Progenitor cell of endocrine pancreas (in vitro differentiated cells): ENCODE measurements at regions not wholly inside any gene's neighbourhood (a gene's known extent, or its start where the extent isn't known, plus 50 kb on each side); places are given as distances from the start of the nearest gene placed in this dataset.

Source experiments
- DNase-seq: peaks from one replicate; pipeline ENCODE4 v3.0.0; 2021; ENCODE audit warnings: low spot score; ENCODE audit not compliant: unreplicated experiment
- H3K27ac Mint-ChIP-seq: 2 replicates; pipeline ENCODE4 v1.8.0; 2021; ENCODE audit warnings: mild to moderate bottlenecking, moderate library complexity, mixed read lengths
- H3K27me3 Mint-ChIP-seq: 2 replicates; pipeline ENCODE4 v1.8.0; 2021; ENCODE audit warnings: mixed read lengths
- H3K36me3 Mint-ChIP-seq: 2 replicates; pipeline ENCODE4 v1.8.0; 2022; ENCODE audit warnings: mixed read lengths; ENCODE audit not compliant: insufficient read depth
- H3K4me1 Mint-ChIP-seq: 2 replicates; pipeline ENCODE4 v1.8.0; 2021; ENCODE audit warnings: low read depth, mixed read lengths
- H3K4me3 Mint-ChIP-seq: 2 replicates; pipeline ENCODE4 v1.8.0; 2021; ENCODE audit warnings: low read depth, mild to moderate bottlenecking, moderate library complexity, mixed read lengths
- H3K9me3 Mint-ChIP-seq: 2 replicates; pipeline ENCODE4 v1.8.0; 2021; ENCODE audit warnings: low read depth, mixed read lengths
- CTCF ChIP-seq: fragments of 200-600 bp; sonication (generic); IDR thresholded peaks from one replicate; pipeline ENCODE4 v1.5.0; 2021; ENCODE audit warnings: antibody characterized with exemption, mild to moderate bottlenecking; ENCODE audit not compliant: unreplicated experiment

GRCh38 chr13:86725105-86725504 lies 925.9 kb upstream of the SLITRK6 start:
- H3K4me1 Mint-ChIP-seq = peaks cover 3% of the 10 kb centered on the region
- no peak for DNase-seq
- no peak overlapping the region for H3K27ac Mint-ChIP-seq
- H3K4me3 Mint-ChIP-seq = no peak overlapping the region
- no peaks in the 10 kb centered on the region for H3K36me3 Mint-ChIP-seq
- no peaks in the 10 kb centered on the region for H3K9me3 Mint-ChIP-seq
- H3K27me3 Mint-ChIP-seq = no peaks in the 10 kb centered on the region
- peak; percentile 28 for TF ChIP-seq CTCF

GRCh38 chr13:86729206-86729605 lies 930.0 kb upstream of the SLITRK6 start:
- no peak overlapping the region for H3K27ac Mint-ChIP-seq
- no peaks in the 10 kb centered on the region for H3K4me1 Mint-ChIP-seq
- DNase-seq = no peak
- H3K4me3 Mint-ChIP-seq = no peak overlapping the region
- no peaks in the 10 kb centered on the region for H3K27me3 Mint-ChIP-seq
- H3K36me3 Mint-ChIP-seq = no peaks in the 10 kb centered on the region
- no peak for TF ChIP-seq CTCF
- H3K9me3 Mint-ChIP-seq = peaks cover 7% of the 10 kb centered on the region

- Mint-ChIP-seq H3K4me3 (no peak overlapping the region), H3K9me3 (peaks cover 26% of the 10 kb centered on the region), H3K27ac (no peak overlapping the region), H3K36me3 (no peaks in the 10 kb centered on the region), H3K27me3 (no peaks in the 10 kb centered on the region), H3K4me1 (no peaks in the 10 kb centered on the region)
- no peak for TF ChIP-seq CTCF
- no peak for DNase-seq
Observed at GRCh38 chr13:86731987-86732386, 932.8 kb upstream of the SLITRK6 start.

GRCh38 chr13:86737334-86737932 lies 933.7 kb upstream of the SLITRK5 start:
- no peaks in the 10 kb centered on the region for H3K36me3 Mint-ChIP-seq
- no peak overlapping the region for H3K4me3 Mint-ChIP-seq
- TF ChIP-seq CTCF = no peak

GRCh38 chr13:86741762-86742285 lies 929.3 kb upstream of the SLITRK5 start:
- Mint-ChIP-seq H3K9me3 (peaks cover 14% of the 10 kb centered on the region), H3K27me3 (no peaks in the 10 kb centered on the region), H3K27ac (no peak overlapping the region), H3K4me1 (no peaks in the 10 kb centered on the region), H3K4me3 (no peak overlapping the region), H3K36me3 (peaks cover 3% of the 10 kb centered on the region)
- no peak for DNase-seq
- TF ChIP-seq CTCF = peak; percentile 27

More at GRCh38 chr13:86737334-86737932, 933.7 kb upstream of the SLITRK5 start:
- Mint-ChIP-seq H3K27me3 (no peaks in the 10 kb centered on the region), H3K4me1 (no peaks in the 10 kb centered on the region), H3K27ac (no peak overlapping the region), H3K9me3 (peaks cover 36% of the 10 kb centered on the region)
- DNase-seq = no peak
